IPS DF 6.9 (cell line): ENCODE measurements at regions not wholly inside any gene's neighbourhood (a gene's known extent, or its start where the extent isn't known, plus 50 kb on each side); places are given as distances from the start of the nearest gene placed in this dataset.

Experiments used
- DNase-seq: peaks from one replicate; pipeline ENCODE4 v3.0.0-alpha.2; 2013; ENCODE audit warnings: low read depth, low spot score
- H3K27ac ChIP-seq: one replicate; pipeline ENCODE4 v1.5.1; 2013; ENCODE audit warnings: low read length, control low read depth
- H3K27me3 ChIP-seq: 2 replicates; pipeline ENCODE4 v1.6.1; 2013; ENCODE audit warnings: mild to moderate bottlenecking, low read length; ENCODE audit not compliant: control insufficient read depth, insufficient read depth
- H3K36me3 ChIP-seq: 2 replicates; pipeline ENCODE4 v1.6.1; 2013; ENCODE audit warnings: low read length; ENCODE audit not compliant: control insufficient read depth, insufficient read depth
- H3K4me1 ChIP-seq: 2 replicates; pipeline ENCODE4 v1.6.1; 2013; ENCODE audit warnings: low read length; ENCODE audit not compliant: control insufficient read depth, insufficient read depth
- H3K4me3 ChIP-seq: 2 replicates; pipeline ENCODE4 v1.5.1; 2013; ENCODE audit warnings: mild to moderate bottlenecking, low read length
- H3K9me3 ChIP-seq: 2 replicates; pipeline ENCODE4 v1.6.1; 2013; ENCODE audit warnings: low read length, inconsistent platforms; ENCODE audit not compliant: control insufficient read depth, insufficient read depth
- WGBS: extraction: QIAGEN DNeasy Blood & Tissue Kit; methylation state at CpG from one replicate; pipeline ENCODE4 v1.1.7; 2013; ENCODE audit warnings: mixed read lengths, missing lambda C conversion rate; ENCODE audit not compliant: insufficient read length, insufficient coverage; 5-methylcytosine and 5-hydroxymethylcytosine counted together

DNA sequence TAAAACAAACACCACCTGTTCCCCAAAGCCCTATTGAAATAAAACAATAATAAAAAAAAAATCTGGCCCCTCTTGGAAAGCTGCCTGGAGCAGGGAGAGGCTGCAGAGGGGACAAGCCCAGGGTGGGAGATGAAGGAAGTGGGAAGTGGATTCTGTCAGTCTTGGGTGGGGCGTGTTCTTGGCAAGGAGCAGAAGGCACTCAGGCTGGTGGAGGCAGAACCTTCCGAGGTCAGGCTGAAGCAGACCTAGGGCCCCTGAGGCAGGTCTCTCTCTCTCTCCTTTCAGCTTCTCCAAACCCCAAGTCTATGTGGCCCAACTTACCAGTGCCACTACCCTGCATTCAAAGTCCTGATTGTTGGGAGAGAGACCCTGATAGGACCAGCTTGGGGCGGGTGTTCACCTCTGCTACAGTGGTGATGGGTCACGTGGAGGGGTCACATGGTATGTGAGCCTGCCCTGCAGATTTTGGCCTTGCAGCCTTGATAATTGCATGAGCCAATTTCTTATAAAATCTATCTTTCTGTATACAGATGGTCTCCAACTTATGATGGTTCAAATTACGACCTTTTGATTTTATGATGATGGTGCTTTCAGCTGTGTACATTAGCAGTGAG lies 145.4 kb upstream of the C1orf174 start:
- peaks cover 9% of the 10 kb centered on the region for H3K9me3 ChIP-seq
- no peaks in the 10 kb centered on the region for H3K4me1 ChIP-seq
- no peak for DNase-seq
- no peaks in the 10 kb centered on the region for H3K36me3 ChIP-seq
- no peak overlapping the region for H3K27ac ChIP-seq
- WGBS: no CpG with 5 or more reads among the region's 5 CpGs
- H3K4me3 ChIP-seq: no peak overlapping the region
- no peaks in the 10 kb centered on the region for H3K27me3 ChIP-seq

DNA sequence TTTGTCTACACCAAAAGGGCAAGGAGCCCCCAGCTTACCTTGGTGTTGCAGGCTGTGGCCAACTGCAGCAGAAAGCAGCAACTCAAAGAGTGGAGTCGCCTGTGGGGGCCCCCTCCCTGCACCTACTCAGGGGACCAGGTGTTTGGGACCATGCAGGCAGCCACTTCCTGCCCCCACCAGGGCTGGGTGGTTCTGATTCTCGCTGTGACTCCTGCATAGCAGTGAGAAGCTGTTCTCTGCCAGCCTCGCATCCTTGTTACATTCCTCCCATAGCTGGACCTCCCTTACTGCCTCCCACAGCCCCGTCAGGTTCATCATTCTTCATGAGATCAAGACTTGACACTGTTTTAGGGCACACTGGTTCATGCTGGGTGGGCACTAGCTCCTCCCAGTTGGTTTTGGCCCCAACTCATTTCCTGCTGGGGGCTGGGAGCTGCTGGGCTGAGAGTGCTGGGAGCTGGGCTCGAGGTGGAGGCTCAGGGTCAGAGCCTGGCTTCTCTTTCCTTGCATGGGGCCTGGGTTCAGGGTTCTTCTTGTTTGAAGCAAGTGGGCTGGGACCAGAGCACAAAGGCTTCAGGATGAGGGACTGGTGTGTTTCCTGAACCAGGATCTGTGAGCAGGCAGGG lies 146.9 kb upstream of the C1orf174 start:
- H3K27me3 ChIP-seq: no peaks in the 10 kb centered on the region
- no peak overlapping the region for H3K27ac ChIP-seq
- no CpG with 5 or more reads among the region's 5 CpGs for WGBS
- H3K4me3 ChIP-seq: no peak overlapping the region
- H3K36me3 ChIP-seq: no peaks in the 10 kb centered on the region
- peaks cover 11% of the 10 kb centered on the region for H3K9me3 ChIP-seq
- no peak for DNase-seq
- no peaks in the 10 kb centered on the region for H3K4me1 ChIP-seq

DNA sequence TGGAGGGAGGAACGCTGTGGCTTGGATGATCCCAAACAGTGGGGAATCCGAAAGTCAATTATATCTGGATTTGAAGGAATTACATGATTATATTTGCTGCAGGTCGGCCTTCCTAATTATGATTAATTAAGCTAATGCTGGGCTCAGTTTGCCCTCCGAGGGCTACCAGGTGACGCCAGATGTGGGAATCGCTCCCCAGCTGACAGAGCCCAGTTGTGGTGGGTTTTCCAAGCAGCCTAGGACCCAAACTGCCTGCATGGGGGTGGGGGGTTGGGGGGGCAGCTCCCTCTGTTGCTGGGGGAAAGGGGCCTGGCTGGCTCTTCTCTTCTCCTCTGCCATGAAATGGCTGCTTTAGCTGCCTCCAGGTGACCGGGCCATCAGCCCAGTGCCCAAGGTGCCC lies 147.6 kb upstream of the C1orf174 start:
- Histone ChIP-seq H3K27me3 (no peaks in the 10 kb centered on the region), H3K27ac (no peak overlapping the region), H3K9me3 (peaks cover 11% of the 10 kb centered on the region), H3K4me3 (no peak overlapping the region), H3K4me1 (no peaks in the 10 kb centered on the region), H3K36me3 (no peaks in the 10 kb centered on the region)
- no peak for DNase-seq
- no CpG with 5 or more reads among the region's 7 CpGs for WGBS

DNA sequence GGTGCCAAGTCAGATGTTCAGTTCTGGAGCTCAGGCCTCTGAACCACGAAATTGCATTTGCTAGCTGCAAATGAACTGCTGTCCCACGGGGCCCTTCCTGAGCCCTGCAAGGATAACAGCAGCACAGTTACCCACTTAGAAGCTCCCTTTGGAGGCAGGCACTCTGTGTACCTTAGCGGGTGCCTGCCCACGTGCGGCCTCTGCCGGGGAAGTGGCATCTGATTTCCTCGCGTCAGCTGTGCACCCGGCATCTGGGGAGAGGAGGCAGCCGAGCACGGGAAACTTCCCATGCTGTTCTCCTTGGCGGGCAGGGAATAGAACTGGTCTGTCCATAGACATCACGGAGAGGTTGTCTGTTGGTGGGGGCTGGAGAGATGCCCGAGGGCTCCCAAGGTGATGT lies 148.0 kb upstream of the C1orf174 start:
- Histone ChIP-seq H3K9me3 (peaks cover 13% of the 10 kb centered on the region), H3K4me3 (no peak overlapping the region), H3K36me3 (no peaks in the 10 kb centered on the region), H3K4me1 (no peaks in the 10 kb centered on the region), H3K27me3 (no peaks in the 10 kb centered on the region), H3K27ac (no peak overlapping the region)
- no CpG with 5 or more reads among the region's 14 CpGs for WGBS
- DNase-seq: no peak

DNA sequence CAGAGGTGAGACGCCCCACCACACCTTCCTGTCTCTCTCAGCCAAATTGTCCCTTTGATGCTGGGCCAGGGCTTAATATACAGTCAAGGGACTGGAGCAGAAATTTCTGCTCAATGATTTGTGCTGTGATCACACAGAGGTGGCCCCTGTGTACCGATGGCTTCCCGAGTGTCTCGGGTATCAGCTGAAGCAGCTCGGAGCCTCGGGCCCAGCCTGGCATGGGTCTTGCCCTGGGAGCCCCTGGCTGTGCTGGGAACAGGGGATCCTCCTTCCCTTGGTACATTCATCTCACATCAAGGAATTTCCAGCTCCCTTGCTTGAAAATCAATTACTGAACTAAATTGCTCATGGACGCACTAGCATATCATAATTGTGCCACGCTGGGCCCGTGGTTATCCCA lies 148.8 kb upstream of the C1orf174 start:
- Histone ChIP-seq H3K9me3 (peaks cover 19% of the 10 kb centered on the region), H3K27me3 (no peaks in the 10 kb centered on the region), H3K4me1 (no peaks in the 10 kb centered on the region), H3K4me3 (no peak overlapping the region), H3K27ac (no peak overlapping the region), H3K36me3 (no peaks in the 10 kb centered on the region)
- DNase-seq: no peak
- no CpG with 5 or more reads among the region's 9 CpGs for WGBS

DNA sequence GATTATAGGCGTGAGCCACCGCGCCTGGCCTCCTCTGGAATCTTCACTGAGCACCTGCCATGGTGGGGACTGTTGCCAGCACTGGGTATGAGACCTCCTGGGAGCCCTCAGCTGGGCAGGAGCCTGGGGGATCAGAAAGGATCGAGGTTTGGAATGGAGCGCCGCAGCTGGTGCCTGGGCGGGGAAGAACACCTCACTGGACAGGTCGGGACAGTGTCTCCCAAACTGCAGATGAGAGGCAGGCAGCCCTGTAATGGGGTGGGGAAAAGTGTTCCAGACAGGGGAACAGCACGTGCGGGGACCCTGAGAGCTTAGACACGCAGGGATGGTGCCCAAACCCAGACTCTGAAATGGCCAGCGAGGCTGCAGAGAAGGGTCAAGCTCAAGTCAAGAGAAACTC lies 150.9 kb upstream of the C1orf174 start:
- H3K27ac ChIP-seq: no peak overlapping the region
- no peak for DNase-seq
- peaks cover 29% of the 10 kb centered on the region for H3K9me3 ChIP-seq
- no peaks in the 10 kb centered on the region for H3K36me3 ChIP-seq
- no peak overlapping the region for H3K4me3 ChIP-seq
- no CpG with 5 or more reads among the region's 12 CpGs for WGBS
- no peaks in the 10 kb centered on the region for H3K27me3 ChIP-seq
- H3K4me1 ChIP-seq: no peaks in the 10 kb centered on the region

DNA sequence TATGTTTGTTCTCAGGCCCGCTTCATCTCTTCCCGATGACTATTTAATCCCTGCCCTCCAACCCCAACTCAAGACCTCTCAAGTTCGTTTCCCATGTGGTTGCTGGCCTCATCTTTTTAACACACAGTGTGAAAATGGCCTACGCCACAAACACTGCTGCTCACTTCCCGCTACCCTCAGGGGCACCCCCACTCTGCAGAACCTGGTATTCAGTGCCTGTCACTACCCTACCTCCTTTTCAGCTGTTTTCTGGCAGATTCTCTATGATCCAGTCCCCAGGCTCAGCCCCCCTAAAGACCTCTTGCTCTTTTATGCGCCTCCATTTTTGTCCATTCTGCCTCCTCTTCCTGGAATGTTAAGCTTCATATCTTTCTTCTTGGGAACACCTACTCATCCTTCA lies 152.6 kb upstream of the C1orf174 start:
- H3K9me3 ChIP-seq: peaks cover 35% of the 10 kb centered on the region
- H3K4me3 ChIP-seq: no peak overlapping the region
- H3K36me3 ChIP-seq: no peaks in the 10 kb centered on the region
- no CpG with 5 or more reads among the region's 6 CpGs for WGBS
- no peak overlapping the region for H3K27ac ChIP-seq
- no peaks in the 10 kb centered on the region for H3K4me1 ChIP-seq
- DNase-seq: no peak
- no peaks in the 10 kb centered on the region for H3K27me3 ChIP-seq

DNA sequence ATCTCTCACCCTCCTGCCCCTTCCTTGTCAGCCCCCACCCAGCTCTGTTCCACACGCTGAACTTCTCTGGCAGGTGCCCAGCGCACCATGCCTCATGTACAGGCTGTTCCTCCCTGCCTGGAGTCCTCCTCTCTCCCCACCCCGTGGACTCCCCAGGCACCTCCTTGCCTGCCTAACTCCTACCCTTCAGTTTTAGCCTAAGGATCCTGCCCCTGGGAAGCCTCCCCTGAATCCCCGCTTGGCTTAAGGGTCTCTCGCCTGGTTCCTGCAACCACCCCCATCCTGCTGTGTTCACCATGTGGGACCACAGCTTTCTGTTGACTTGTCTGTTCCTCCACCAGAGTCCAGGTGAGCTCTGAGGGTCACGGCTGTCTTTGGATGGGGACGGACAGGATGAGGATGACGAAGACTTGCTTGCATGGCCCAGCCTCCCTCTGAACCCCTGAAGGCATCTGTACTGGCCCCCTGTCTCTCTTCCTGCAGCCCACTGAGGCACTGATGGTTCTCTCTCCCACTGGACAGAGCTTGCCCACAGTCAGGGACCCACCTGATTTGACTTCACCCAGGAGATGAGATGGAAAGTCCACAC lies 153.2 kb upstream of the C1orf174 start:
- no peaks in the 10 kb centered on the region for H3K4me1 ChIP-seq
- WGBS: no CpG with 5 or more reads among the region's 8 CpGs
- no peak overlapping the region for H3K27ac ChIP-seq
- no peaks in the 10 kb centered on the region for H3K36me3 ChIP-seq
- no peak for DNase-seq
- H3K4me3 ChIP-seq: no peak overlapping the region
- peaks cover 37% of the 10 kb centered on the region for H3K9me3 ChIP-seq
- no peaks in the 10 kb centered on the region for H3K27me3 ChIP-seq

DNA sequence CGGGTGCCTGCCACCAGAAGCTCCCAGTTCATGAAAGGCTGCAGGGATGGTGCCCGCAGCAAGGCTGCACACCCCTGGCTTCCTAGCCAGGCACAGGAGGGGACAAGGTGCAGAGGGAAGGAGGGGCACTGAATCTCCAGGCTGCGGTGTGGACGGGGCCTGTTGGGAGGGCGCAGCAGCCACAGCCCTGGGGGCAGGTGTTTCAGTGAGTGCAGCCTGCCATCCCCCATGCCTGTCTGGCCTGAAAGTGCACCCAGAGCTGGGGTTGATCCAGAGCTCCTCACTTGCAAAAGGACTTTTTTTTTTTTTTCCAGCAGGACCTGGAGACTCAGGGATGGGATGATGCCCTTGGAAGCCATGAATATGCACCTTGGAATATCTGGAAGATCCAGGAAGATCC lies 153.7 kb upstream of the C1orf174 start:
- H3K27me3 ChIP-seq: no peaks in the 10 kb centered on the region
- H3K9me3 ChIP-seq: peaks cover 34% of the 10 kb centered on the region
- no peaks in the 10 kb centered on the region for H3K4me1 ChIP-seq

DNA sequence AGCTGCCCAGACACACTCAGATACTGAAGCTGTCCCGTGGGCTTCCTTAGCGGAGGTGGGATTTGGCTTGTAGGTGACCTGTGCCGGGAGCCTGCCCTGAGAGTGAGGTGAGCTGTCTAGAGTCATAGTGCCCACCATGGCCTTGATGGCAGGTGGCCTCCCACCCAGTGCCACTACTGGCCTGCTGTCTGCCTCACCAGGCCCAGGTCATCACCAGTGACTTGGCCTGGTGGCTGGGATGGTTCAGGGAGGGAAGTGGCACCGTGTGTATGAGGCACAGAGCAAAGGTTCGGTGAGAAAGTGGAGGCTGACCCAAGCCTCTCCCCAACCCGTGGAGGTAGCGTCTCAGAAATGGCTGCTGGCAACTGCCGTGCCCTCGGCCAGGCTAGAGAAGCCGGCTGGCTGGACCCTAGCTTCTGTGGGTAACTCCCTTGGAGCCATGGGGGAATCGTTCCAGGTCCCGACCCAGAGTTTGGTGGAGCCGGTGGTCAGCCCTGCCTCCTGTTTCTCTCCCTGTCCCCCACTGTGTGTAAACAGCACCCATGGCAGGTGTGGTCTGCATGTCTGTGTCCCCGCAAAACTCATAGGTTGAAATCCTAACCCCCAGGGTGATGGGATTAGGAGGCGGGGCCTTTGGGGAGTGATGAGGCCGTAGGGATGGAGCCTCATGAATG lies 155.4 kb upstream of the C1orf174 start:
- H3K4me3 ChIP-seq: no peak overlapping the region
- no peaks in the 10 kb centered on the region for H3K36me3 ChIP-seq
- H3K27me3 ChIP-seq: no peaks in the 10 kb centered on the region
- no peak for DNase-seq
- no peaks in the 10 kb centered on the region for H3K4me1 ChIP-seq
- no peak overlapping the region for H3K27ac ChIP-seq
- no CpG with 5 or more reads among the region's 16 CpGs for WGBS
- peaks cover 32% of the 10 kb centered on the region for H3K9me3 ChIP-seq

More for the DNA sequence above, 153.7 kb upstream of the C1orf174 start:
- no peak overlapping the region for H3K27ac ChIP-seq
- H3K36me3 ChIP-seq: no peaks in the 10 kb centered on the region
- DNase-seq: no peak
- H3K4me3 ChIP-seq: no peak overlapping the region
- WGBS: no CpG with 5 or more reads among the region's 5 CpGs
